ENCODE measurements at regions not wholly inside any gene's neighbourhood (a gene's known extent, or its start where the extent isn't known, plus 50 kb on each side); places are given as distances from the start of the nearest gene placed in this dataset.

DNA sequence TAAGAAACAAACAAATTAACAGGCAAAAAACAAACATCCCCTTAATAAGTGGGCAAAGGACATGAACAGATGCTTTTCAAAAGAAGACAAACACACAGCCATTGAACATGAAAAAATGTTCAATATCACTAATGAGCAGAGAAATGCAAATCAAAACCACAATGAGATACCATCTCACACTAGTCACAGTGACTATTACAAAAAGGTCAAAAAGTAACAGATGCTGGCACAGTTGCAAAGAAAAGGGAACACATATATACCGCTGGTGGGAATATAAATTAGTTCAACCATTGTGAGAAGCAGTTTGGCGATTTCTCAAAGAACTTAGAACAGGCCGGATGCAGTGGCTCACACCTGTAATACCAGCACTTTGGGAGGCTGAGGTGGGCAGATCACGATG lies 146.1 kb upstream of the NEIL3 start:
- Histone ChIP-seq H3K9ac (replicated peaks; ENCODE audit: extremely low read depth, insufficient read depth, low read length) (no peak overlapping the region), H3K4me3 (replicated peaks in 1 of 3; ENCODE audit: insufficient read depth in 1 of 3, low read depth in 1 of 3, low read length in 3 of 3) (no peak overlapping the region), H3K27ac (ENCODE audit: insufficient read depth, low read depth, low read length) (no peak overlapping the region), H3K36me3 (ENCODE audit: control insufficient read depth in 2 of 2, extremely low read depth in 1 of 2, insufficient read depth in 2 of 2, low read length in 2 of 2) (no peaks in the 10 kb centered on the region), H3K9me3 (replicated peaks; ENCODE audit: control insufficient read depth, insufficient read depth, low read length) (no peaks in the 10 kb centered on the region), H3K27me3 (ENCODE audit: control insufficient read depth in 2 of 2, insufficient read depth in 2 of 2, low read length in 2 of 2) (no peaks in the 10 kb centered on the region), H3K4me2 (ENCODE audit: insufficient read depth, low read length) (no peak overlapping the region), H3K4me1 (ENCODE audit: control insufficient read depth, extremely low read depth, insufficient read depth, low read length) (no peaks in the 10 kb centered on the region), H4K20me1 (replicated peaks; ENCODE audit: control insufficient read depth, extremely low read depth, insufficient read depth, low read length) (no peaks in the 10 kb centered on the region), H3K79me2 (ENCODE audit: control insufficient read depth, insufficient read depth, low read length) (no peaks in the 10 kb centered on the region), H3K9me1 (replicated peaks; ENCODE audit: control insufficient read depth, extremely low read depth, insufficient read depth, low read length) (no peaks in the 10 kb centered on the region), H2AFZ (ENCODE audit: low read depth, low read length) (no peak overlapping the region)
- no peak for FAIRE-seq
- ChIA-PET POLR2A (no interaction called here), CTCF (no interaction called here)
- dilution Hi-C loops (cut with MboI; ENCODE audit: extremely low pct_ligation_motif_present, low sequenced_read_pairs), result no loop called here
- intact Hi-C loops (cut with micrococcal nuclease), result no loop called here
- DNase-seq (ENCODE audit: low read depth, low spot score), result no peak
- no TSS peak for BruUV-seq (replicated peaks)
- no peak for TF ChIP-seq POLR2AphosphoS5 (IDR thresholded peaks at IDR 0.05; ENCODE audit: insufficient read depth, low read depth, low read length)
- TF ChIP-seq FOS (IDR thresholded peaks at IDR 0.05; ENCODE audit: borderline replicate concordance, insufficient read depth, low read length), result no peak
- TF ChIP-seq MAX (IDR thresholded peaks at IDR 0.05; ENCODE audit: insufficient read depth, insufficient read length), result no peak
- no peak for TF ChIP-seq JUN (IDR thresholded peaks at IDR 0.05; ENCODE audit: borderline replicate concordance, insufficient read depth, insufficient read length, low read depth)
- TF ChIP-seq, protein P1, sequence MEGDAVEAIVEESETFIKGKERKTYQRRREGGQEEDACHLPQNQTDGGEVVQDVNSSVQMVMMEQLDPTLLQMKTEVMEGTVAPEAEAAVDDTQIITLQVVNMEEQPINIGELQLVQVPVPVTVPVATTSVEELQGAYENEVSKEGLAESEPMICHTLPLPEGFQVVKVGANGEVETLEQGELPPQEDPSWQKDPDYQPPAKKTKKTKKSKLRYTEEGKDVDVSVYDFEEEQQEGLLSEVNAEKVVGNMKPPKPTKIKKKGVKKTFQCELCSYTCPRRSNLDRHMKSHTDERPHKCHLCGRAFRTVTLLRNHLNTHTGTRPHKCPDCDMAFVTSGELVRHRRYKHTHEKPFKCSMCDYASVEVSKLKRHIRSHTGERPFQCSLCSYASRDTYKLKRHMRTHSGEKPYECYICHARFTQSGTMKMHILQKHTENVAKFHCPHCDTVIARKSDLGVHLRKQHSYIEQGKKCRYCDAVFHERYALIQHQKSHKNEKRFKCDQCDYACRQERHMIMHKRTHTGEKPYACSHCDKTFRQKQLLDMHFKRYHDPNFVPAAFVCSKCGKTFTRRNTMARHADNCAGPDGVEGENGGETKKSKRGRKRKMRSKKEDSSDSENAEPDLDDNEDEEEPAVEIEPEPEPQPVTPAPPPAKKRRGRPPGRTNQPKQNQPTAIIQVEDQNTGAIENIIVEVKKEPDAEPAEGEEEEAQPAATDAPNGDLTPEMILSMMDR (IDR thresholded peaks at IDR 0.05; ENCODE audit: extremely low read depth in 1 of 2, insufficient read depth in 1 of 2, low read depth in 1 of 2, low read length in 2 of 2), result no peak
- no peak for TF ChIP-seq MYC (IDR thresholded peaks at IDR 0.05; ENCODE audit: low read depth, low read length)
- TF ChIP-seq EZH2 (IDR thresholded peaks at IDR 0.05; ENCODE audit: borderline replicate concordance, low read depth, low read length, severe bottlenecking), result no peak
- TF ChIP-seq POLR2A (IDR thresholded peaks at IDR 0.05; ENCODE audit: low read depth, low read length), result no peak
- TF ChIP-seq GATA2 (IDR thresholded peaks at IDR 0.05; ENCODE audit: insufficient read depth, insufficient read length, low read depth, low read length), result no peak
